ENCODE measurements at regions not wholly inside any gene's neighbourhood (a gene's known extent, or its start where the extent isn't known, plus 50 kb on each side); places are given as distances from the start of the nearest gene placed in this dataset.
A peak's percentile ranks its signal among the peaks of the same experiment; 100 is the strongest.
"Not testable (repeated sequence)": the region's sequence is repeated elsewhere in the genome, so short reads cannot be mapped to it uniquely, and the experiment has no call there.

DNA sequence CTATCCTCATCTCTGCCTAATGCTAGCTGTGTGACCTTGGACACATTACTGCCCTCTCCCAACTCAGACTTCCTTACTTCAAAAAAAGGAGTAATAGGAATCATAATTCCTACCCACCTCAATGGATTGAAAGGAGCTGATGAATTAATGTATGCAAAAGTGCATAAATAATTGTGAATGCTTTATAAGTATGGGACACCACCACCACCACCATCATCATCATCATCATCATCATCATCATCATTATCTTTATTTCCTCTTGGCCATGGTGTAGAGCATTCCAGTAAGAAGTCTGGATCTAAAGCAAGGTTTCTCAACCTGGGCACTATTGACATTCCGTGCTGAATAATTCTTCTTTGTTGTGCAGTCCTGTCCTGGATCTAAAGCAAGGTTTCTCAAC lies 282.5 kb downstream of the MEX3B start:
- no peak for FAIRE-seq

DNA sequence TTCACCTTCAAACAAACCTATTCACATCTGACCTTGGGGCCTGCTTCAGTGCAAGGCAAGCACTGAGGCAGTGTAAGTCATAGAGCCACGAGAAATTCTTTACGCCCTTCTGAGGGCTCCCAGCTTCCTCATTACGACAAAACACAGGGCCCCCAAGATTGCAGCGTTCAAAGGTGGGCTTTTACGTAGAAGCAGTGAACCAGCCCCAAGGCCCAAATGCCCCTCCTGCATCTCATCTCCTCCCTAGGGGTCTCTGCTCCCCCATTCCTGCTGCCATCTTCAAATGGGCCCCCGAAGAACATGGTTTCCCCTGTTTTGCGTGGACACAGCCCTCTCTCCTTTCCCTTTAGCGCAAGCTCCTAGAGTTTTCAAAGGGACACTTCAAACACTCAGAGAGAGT lies 285.1 kb downstream of the MEX3B start:
- no peak for FAIRE-seq

DNA sequence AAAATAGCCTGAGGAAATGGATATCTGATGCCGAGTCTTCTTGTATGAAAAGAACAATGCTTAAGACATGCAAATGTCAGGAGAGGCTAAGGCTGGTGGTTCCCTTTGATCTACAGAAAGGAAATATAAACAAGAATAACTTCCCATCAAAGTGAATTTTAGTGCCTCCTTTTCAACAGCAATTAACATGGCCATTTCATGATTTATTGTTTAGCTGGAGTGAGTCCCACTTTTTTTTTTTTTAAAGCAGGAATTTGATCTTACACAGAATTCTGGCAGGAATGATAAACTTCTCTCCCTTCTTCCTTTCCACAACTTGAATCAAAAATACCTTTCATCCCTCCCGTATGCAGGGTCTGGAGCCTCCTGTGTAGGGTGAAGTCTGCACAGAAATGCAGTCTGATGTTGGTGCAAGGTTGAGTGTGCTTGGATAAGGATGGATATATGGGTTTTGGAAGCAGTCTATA lies 287.0 kb downstream of the MEX3B start:
- no peak for FAIRE-seq

DNA sequence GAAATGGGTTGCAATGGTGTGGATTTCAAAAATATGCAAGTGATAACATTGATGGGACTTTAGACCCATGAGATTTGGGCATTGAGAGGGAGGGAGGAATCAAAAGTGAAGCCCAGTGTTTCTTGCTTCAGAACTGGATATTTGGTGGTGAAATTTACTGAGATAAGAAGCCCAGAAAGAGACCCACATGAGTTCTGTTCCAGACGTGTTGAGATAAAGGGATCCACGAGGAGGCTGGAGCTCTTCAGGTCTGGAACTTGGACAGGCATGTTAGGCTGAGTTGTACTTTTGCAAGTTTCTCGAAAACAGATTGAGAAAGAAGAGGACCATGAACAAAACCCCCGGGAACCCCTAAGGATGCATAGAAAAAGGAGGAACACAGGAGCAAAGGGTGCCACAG lies 290.2 kb downstream of the MEX3B start:
- no peak for FAIRE-seq

DNA sequence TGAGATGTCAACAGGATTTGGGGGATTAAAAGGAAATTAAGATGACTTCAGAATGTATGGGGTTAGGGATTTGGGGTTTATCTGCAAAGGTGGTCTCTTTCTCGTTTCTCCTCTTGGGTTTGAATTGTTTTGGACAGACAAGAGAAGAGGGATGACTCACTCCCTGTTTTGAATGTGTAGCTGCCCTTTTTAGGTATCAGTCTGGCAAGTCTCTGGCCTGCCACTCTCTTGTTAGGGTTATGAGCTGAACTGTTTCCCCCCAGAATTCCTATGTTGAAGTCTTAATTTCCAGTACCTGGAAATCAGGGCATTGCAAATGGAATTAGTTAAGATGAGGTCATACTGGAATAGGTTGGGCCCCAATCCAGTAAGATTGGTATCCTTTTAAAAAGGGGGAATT lies 291.7 kb downstream of the MEX3B start:
- FAIRE-seq: no peak

DNA sequence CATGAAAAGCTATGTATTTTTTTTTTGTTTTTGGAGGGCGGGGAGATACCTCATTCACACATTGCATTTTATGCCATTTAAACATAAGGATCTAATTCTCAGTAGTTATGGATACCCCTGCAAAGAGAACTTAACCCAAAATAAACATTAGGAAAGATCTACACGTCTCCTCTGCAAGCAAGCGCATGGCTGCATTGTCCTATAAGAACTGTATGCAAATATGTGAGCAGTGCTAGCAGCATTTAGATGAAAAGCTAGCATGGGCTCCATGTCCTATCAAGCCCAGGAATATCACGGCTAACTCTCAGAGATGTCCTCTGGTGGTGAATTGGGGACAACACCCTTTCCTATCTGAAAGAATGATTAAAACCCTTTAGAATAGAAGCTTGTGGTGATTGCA lies 292.8 kb downstream of the MEX3B start:
- FAIRE-seq: no peak

DNA sequence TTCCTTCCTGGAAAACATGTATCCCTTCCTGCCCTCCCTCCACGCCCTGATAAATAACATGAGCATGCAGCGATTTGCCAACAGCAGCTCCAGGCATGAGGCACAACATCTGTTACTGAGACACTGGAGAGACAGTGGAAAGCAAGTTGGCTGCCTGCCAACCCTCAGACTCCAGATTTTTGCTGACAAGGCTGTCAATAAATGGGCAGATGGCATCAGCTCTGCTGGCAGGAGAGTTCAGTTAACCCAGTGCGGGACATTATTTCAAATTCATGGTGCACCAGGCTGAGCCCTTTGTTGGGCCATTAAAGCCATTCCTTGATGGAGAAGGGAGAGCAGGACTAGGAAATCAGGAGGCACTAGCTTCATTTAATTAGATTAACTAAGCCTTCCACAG lies 293.3 kb downstream of the MEX3B start:
- no peak for FAIRE-seq

DNA sequence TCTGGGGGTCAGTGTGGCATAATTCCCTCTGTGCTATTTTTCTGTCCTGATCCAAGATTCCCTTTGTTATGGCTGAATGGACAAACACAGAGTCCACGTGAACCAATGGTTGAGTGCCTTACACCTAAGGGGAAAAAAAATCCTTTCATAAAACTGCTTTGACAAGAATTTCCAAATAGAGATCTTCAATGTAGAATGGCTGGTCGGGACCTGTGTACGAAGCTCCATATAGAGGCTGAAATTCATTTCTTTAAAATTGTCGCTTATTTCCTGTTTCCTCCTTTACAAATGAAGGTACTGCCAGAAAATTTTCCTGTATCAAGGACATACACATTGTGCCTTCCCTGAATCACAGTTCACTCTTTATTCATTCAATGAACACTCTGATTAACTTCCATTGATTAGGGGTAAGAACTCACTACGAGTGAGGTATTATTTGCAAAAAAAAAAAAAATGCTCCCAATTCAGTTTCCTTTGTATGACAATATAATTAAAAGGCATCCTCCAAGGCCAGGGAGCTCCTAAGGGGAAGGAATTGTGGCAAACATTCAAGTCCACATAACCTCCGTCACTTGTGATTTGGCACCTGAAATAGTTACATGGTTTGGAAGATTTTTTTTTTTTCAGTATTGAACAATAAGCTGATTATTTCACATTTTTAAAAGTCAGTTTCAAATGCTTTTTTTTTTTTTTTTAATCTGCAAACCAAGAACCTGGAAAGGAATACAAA lies 293.8 kb downstream of the MEX3B start:
- FAIRE-seq: peak; percentile 96

DNA sequence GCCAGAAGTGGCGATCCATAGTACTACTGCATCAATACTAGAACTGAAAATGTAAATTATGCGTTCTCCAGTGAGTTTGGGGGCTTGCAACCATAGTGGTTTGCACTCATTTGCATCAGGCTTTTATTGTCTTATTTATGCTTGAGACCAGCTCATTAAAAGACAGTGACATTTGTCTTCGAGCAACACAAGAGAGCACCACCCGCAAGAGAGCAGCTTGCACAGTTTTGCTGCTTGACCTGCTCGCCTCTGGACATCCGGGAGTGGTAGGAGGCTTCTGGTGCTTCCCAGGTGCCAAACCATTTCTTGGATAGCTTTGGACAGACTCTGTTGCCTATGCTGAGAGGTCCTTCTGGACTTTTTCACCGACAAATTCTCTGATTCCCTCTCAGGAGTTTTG lies 294.6 kb downstream of the MEX3B start:
- FAIRE-seq: no peak

DNA sequence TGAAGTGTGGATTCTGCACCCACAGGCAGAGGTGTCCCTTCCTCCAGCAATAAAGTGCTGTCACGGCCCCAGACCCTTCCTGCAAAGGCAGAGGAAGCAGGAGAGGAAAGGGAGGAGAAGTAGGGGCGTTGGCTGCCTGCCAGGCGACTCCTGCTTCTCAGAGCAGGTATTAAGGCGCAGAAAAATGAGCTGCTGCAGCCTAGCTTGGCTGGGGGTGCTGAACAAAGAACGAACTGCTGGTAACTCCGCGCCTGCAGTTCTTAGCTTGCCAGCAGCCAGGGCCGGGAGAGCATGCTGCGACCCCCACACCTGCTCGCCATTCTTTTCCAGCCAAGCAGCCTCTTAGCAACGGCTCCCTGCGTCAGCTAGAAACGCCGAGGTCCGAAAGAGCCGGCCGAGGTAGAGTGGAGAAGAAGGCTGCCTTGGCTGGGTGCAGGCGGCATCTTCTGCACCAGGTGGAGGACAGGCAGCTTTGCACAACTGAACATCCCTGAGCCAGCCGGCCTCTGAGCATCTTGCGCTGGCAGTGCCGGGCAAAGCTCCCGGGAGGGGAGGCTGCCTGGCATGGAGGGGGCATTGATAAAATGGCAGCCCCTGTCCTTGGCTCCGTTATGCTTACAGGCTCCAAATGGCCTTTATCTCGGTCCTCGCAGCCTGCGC lies 296.0 kb downstream of the MEX3B start:
- FAIRE-seq: no peak

DNA sequence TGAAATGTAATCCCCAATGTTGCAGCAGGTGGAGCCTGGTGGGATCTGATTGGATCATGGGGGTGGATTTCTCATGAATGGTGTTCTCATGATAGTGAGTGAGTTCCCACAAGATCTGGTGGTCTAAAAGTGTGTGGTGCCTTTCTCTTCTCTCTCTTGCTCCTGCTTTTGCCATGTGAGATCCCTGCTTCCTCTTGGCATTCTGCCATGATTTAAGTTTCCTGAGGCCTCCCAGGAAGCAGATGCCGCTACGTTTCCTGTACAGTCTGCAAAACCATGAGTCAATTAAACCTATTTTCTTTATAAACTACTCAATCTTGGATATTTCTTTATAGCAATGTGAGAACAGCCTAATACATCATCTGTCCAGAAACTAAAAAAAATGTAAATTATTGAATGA lies 298.3 kb downstream of the MEX3B start:
- FAIRE-seq: no peak

DNA sequence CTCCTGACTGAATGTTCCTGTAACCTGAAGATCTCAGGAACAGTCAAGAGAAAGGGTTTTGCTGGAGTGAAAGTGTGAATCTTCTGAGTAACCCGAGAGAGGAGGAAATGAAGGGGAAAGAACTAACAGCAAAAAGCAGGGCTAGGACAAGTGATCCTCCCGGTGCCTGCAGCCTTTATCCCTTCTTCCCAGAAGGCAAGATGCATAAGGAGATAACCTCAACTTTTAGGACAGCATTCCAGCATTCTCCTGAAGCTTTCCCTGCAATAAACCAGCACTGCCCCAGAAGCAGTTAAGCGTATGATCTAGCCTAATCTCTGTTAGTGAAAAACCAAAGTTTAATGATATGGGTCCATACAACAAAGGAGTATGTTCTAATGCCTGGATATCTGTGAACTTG lies 298.8 kb downstream of the MEX3B start:
- FAIRE-seq: no peak

DNA sequence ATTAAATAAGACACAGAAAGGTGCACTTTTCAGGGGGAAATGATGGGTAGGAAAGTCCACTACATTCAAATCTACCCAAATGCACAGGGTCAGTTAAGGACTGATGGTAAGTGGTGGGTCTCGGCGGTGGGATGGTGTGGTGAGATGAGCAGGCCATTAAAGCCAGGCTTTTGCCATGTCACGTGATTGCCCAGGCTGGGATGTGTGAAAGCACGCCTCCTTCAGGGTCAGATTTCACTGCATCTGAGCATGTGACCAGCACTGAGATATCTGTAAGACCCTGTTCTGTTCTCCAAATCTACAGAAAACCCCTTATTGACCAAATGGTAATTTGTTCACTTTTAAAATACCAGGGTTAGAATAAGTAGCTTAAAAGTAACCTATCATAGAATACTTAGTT lies 301.5 kb downstream of the MEX3B start:
- no peak for FAIRE-seq

DNA sequence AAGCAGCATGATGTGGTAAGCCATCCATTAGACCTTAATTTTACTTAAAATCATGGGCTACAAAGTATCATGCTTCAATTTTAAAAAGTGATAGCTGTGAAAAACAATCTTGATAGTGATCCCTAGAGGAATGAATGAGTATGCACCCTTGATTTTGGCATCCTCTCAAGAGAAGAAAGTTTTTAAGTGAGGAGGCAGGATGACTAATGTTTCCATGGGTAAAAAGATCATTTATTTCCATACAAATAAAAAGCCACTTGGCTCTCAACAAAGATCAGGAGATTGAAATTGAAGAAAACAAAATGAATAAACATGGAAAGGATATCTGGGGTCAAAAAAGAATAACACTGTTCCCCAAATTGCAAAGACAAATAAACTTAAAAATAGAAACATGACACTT lies 305.4 kb downstream of the MEX3B start:
- FAIRE-seq: no peak

DNA sequence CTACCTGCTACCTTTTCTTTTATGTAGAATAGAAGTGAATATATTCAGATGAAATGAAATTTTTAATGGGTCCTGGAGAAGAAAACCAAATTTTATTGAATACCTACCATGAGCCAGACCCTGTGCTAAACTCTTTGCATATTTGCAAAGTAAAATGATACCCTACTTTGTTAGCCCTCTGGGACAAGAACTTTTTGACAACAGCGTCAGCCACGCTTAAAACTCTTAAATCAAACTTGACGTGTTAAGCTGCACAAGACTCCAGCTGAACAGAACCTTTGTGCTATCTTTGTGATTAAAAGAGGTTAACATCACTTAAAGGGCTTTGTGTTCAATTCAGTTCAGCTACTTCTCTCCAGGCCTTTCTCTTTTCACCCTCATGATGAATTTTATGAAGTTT lies 316.5 kb downstream of the MEX3B start:
- no peak for FAIRE-seq

DNA sequence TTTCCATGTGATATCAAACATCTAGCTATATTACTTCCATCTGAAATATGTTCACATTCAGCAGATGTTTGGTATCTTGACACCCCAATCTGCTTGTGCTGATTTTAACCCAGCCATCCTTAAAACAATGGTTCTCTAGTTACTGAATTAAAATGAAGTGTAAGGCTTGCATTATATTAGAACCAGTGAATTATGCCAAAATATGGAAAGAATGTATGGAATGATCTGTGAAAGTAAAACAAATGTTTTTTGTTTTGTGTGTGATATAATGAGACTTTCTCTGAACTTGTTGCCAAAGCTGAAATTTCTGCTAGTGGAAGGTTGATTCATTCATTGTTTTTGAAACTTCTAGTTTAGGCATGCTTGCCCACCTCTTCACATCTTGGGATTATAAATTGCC lies 317.1 kb downstream of the MEX3B start:
- no peak for FAIRE-seq

DNA sequence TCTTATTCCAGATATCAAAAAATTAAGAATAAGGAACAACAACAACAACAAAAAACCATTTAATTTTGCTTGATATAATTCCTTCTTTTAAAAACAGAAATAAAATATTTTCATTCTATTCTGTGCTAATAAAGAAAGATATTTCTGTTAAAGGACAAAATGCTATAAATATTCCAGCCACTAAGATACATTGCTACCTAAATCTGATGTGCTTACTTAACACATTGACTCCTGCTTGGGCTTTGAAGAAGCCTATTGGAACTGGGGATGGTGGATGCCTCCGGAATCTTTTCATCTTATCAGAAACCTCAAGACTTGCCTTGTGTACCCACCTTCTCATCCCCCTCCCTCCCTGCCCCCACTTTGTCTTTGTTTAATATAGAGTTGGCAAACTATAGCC lies 320.2 kb downstream of the MEX3B start:
- FAIRE-seq: no peak

DNA sequence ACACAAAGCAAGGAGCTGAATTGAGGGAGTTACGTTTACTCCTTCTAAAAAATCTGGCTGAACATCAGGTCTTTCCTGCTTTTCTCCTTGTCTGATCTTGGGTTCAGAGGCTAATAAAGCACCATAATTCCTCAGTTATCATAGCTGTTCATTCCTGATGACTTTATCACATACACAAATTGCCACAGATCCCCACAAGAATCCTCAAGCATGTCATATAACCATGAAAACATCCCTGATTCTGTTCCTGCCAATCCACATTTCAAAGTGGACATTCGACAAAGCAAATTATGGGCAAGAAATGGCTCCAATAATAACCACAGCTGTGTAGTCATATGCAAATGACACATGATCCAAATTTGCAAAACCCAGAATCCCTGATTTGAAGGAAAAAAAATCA lies 321.3 kb downstream of the MEX3B start:
- no peak for FAIRE-seq

DNA sequence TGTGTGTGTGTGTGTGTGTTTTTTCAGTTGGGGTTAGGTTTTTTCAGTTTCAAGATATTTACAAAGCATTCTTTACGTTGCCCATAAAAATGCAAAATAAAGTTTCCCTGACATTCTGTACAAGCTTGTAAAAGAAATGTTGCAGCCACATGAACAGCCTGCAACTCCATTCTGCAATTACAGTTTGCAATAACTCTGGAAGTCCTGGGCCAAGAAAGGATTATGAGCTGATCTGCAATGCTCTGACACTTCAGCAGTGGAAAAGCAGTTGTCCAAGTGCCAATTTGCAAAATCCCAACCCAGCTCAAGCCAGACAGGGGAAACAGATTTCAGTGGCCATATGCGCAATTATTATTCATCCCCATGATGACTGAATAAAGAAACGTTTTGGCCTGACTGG lies 322.1 kb downstream of the MEX3B start:
- no peak for FAIRE-seq

DNA sequence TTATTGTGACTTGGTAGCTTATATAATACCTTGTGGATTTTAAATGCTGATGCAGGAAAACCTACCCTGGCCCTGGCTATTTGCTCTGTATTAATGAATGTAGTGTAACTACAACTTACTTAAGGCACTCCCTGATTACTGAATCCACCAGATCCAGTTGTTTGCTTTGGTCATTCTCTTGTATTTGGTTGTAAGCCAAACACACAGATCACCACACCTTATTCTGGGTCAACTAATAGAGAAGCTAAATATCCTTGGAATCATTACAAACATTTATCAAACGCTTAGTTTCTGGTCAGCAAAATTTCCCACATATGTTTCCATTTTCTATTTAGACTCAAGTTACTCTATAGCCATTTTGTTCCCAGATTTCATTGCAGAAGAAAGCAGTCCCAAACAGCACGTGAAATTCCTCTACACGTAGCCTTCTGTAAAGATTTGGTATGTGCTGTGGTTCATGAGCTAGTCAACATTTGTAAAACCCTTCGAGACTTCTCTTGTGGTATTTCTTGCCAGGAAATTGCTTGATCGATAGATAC lies 322.6 kb downstream of the MEX3B start:
- peak; percentile 47 for FAIRE-seq

DNA sequence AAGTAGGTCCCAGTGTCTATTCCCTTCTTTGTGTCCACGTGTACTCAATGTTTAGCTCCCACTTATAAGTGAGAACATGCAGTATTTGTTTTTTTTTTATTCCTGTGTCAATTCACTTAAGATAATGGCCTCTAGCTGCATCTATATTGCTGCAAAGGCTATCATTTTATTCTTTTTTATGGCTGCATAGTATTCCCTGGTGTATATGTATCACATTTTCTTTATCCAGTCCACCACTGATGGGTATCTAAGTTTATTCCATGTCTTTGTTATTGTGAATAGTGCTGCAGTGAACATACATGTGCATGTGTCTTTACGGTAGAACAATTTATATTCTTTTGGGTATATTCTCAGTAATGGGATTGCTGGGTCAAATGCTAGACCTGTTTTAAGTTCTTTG lies 329.4 kb downstream of the MEX3B start:
- FAIRE-seq: not testable (repeated sequence)

DNA sequence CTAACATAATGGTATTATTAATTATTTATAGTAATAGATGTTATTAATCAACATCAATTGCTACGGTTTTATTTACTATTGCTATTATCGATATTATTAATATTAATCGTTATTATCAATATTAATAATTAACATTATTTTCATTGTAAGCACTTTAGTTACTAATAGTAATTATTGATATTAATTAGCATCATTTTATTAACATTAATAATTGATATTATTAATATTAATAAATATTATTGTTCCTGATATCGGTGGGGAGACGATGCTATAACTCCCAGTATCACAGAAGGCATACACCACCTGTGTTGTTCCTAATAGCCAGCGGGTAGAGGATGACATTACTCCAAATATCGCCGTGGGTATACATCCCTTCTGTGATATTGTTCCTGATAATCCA lies 335.5 kb downstream of the MEX3B start:
- FAIRE-seq: no peak

DNA sequence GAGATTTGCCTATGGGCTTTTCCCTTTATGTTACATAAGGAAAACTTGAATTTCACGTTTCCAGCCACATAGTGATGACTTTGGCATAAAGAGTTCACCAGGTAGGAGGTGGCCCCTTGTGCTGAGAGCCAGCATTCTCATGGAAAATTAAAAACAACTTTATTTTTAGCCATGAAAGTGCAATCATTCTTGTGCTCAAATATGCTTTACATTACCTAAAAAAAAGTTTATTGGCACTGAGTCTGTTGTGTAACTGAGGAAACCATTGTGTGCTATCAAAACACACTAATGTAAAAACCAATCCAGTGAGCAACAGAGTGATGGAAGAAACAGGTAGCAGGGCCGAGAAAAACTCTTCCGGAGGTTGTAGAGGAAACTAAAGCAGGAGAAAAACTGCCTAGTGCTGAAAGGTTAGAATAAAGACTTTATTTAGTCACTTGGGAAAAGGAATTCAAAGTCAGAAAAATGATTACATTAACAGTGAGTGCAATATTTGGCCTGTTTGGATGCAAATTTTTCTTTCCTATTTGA lies 332.9 kb upstream of the TMC3 start:
- not testable (repeated sequence) for FAIRE-seq

DNA sequence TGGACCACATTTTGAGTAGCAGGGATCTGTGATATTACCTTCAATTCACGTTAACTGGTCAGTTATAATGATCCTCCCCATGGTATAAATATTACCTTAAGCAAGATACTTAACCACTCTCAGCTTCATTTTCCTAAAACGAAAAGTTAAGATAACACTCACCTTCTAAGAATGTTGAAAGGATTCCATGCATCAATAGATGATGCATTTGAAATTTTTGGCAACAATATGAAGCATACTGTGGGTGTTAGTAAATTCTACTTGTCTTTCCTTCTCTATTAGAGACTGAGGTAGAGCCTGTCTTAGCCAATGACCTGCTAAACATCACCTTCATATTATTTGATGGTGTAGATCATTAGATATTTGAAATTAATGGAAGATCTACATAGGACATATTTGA lies 331.7 kb upstream of the TMC3 start:
- not testable (repeated sequence) for FAIRE-seq

Measured in islet of Langerhans (tissue), 1 donor.